ENCODE measurements at regions not wholly inside any gene's neighbourhood (a gene's known extent, or its start where the extent isn't known, plus 50 kb on each side); places are given as distances from the start of the nearest gene placed in this dataset.
"Not testable (repeated sequence)": the region's sequence is repeated elsewhere in the genome, so short reads cannot be mapped to it uniquely, and the experiment has no call there.

GRCh38 chr1:200294241-200294640 lies 115.6 kb downstream of the ZNF281 start:
- H3K27me3 Mint-ChIP-seq: peaks cover 0 to 26% (median 0%) of the 10 kb centered on the region in 5 donors
- Histone ChIP-seq H3K9me3 (ENCODE audit: control insufficient read depth in 2 of 3, low read length in 3 of 3) (no peaks in the 10 kb centered on the region), H3K36me3 (ENCODE audit: control insufficient read depth in 2 of 3, insufficient read depth in 3 of 3, low read length in 3 of 3) (no peaks in the 10 kb centered on the region), H3K4me1 (ENCODE audit: control insufficient read depth in 2 of 2, insufficient read depth in 2 of 2, low read length in 2 of 2) (no peaks in the 10 kb centered on the region), H3K27ac (ENCODE audit: low read depth, low read length) (no peak overlapping the region), H3K4me3 (ENCODE audit: low read length) (no peak overlapping the region), H3K27me3 (ENCODE audit: control insufficient read depth in 2 of 2, insufficient read depth in 2 of 2, low read length in 2 of 2) (no peaks in the 10 kb centered on the region)
- DNase-seq (no peak), ATAC-seq (no peak)
- intact Hi-C loops (cut with micrococcal nuclease): no loop called here
- ChIA-PET CTCF (interaction anchor here (1.1 kb wide), 1 partner anchor 10 kb away, joined by 3 read pairs; no protein-coding TSS in a partner anchor), POLR2A (interaction anchor here (0.9 kb wide), 1 partner anchor 10 kb away, joined by 3 read pairs; no protein-coding TSS in a partner anchor)
- H3K4me1 Mint-ChIP-seq: peaks cover 0 to 10% (median 0%) of the 10 kb centered on the region in 7 donors
- H3K27ac Mint-ChIP-seq: no peak overlapping the region
- no peaks in the 10 kb centered on the region for H3K36me3 Mint-ChIP-seq
- H3K9me3 Mint-ChIP-seq: peaks cover 0 to 3% (median 0%) of the 10 kb centered on the region in 11 donors
- no peak overlapping the region for H3K4me3 Mint-ChIP-seq

GRCh38 chr1:200292699-200293098 lies 117.1 kb downstream of the ZNF281 start:
- Histone ChIP-seq H3K27ac (ENCODE audit: low read depth, low read length) (no peak overlapping the region), H3K36me3 (ENCODE audit: control insufficient read depth in 2 of 3, insufficient read depth in 3 of 3, low read length in 3 of 3) (no peaks in the 10 kb centered on the region), H3K4me1 (ENCODE audit: control insufficient read depth in 2 of 2, insufficient read depth in 2 of 2, low read length in 2 of 2) (no peaks in the 10 kb centered on the region), H3K27me3 (ENCODE audit: control insufficient read depth in 2 of 2, insufficient read depth in 2 of 2, low read length in 2 of 2) (no peaks in the 10 kb centered on the region), H3K4me3 (ENCODE audit: low read length) (no peak overlapping the region), H3K9me3 (ENCODE audit: control insufficient read depth in 2 of 3, low read length in 3 of 3) (no peaks in the 10 kb centered on the region)
- Mint-ChIP-seq H3K36me3 (no peaks in the 10 kb centered on the region), H3K27me3 (peaks cover 0 to 18% (median 0%) of the 10 kb centered on the region in 5 donors), H3K9me3 (no peaks in the 10 kb centered on the region), H3K4me1 (peaks cover 0 to 10% (median 0%) of the 10 kb centered on the region in 7 donors), H3K27ac (no peak overlapping the region), H3K4me3 (no peak overlapping the region)
- intact Hi-C loops (cut with micrococcal nuclease): no loop called here
- no peak for ATAC-seq
- ChIA-PET POLR2A (no interaction called here), CTCF (no interaction called here)
- DNase-seq: no peak

- intact Hi-C loops (cut with micrococcal nuclease): no loop called here
- Mint-ChIP-seq H3K4me1 (peaks cover 0 to 10% (median 0%) of the 10 kb centered on the region in 7 donors), H3K36me3 (no peaks in the 10 kb centered on the region), H3K27ac (no peak overlapping the region), H3K4me3 (no peak overlapping the region), H3K9me3 (no peaks in the 10 kb centered on the region), H3K27me3 (peaks cover 0 to 12% (median 0%) of the 10 kb centered on the region in 5 donors)
- no peak overlapping the region for H3K4me3 ChIP-seq (ENCODE audit: low read length)
- DNase-seq (no peak), ATAC-seq (no peak)
- H3K4me1 ChIP-seq (ENCODE audit: control insufficient read depth in 2 of 2, insufficient read depth in 2 of 2, low read length in 2 of 2): no peaks in the 10 kb centered on the region
- no peaks in the 10 kb centered on the region for H3K27me3 ChIP-seq (ENCODE audit: control insufficient read depth in 2 of 2, insufficient read depth in 2 of 2, low read length in 2 of 2)
- H3K9me3 ChIP-seq (ENCODE audit: control insufficient read depth in 2 of 3, low read length in 3 of 3): no peaks in the 10 kb centered on the region
- no peak overlapping the region for H3K27ac ChIP-seq (ENCODE audit: low read depth, low read length)
- CTCF ChIA-PET: no interaction called here
- no peaks in the 10 kb centered on the region for H3K36me3 ChIP-seq (ENCODE audit: control insufficient read depth in 2 of 3, insufficient read depth in 3 of 3, low read length in 3 of 3)
- POLR2A ChIA-PET: no interaction called here
These were observed 118.7 kb downstream of the ZNF281 start for GRCh38 chr1:200291106-200291505.

- ChIA-PET CTCF (interaction anchor here (0.6 to 0.8 kb wide), 3 partner anchors 13 to 60 kb away, joined by 3 read pairs; no protein-coding TSS in a partner anchor), POLR2A (no interaction called here)
- Histone ChIP-seq H3K27me3 (ENCODE audit: control insufficient read depth in 2 of 2, insufficient read depth in 2 of 2, low read length in 2 of 2) (no peaks in the 10 kb centered on the region), H3K4me3 (ENCODE audit: low read length) (no peak overlapping the region), H3K27ac (ENCODE audit: low read depth, low read length) (no peak overlapping the region), H3K36me3 (ENCODE audit: control insufficient read depth in 2 of 3, insufficient read depth in 3 of 3, low read length in 3 of 3) (no peaks in the 10 kb centered on the region), H3K4me1 (ENCODE audit: control insufficient read depth in 2 of 2, insufficient read depth in 2 of 2, low read length in 2 of 2) (no peaks in the 10 kb centered on the region), H3K9me3 (ENCODE audit: control insufficient read depth in 2 of 3, low read length in 3 of 3) (no peaks in the 10 kb centered on the region)
- Mint-ChIP-seq H3K27me3 (peaks cover 0 to 14% (median 0%) of the 10 kb centered on the region in 5 donors), H3K36me3 (no peaks in the 10 kb centered on the region), H3K4me1 (peaks cover 0 to 10% (median 0%) of the 10 kb centered on the region in 7 donors), H3K27ac (no peak overlapping the region), H3K4me3 (no peak overlapping the region), H3K9me3 (no peaks in the 10 kb centered on the region)
- intact Hi-C loops (cut with micrococcal nuclease): no loop called here
- DNase-seq: no peak
- ATAC-seq: no peak
These were observed 119.7 kb downstream of the ZNF281 start for GRCh38 chr1:200290010-200290685.

GRCh38 chr1:200288226-200288625 lies 121.6 kb downstream of the ZNF281 start:
- intact Hi-C loops (cut with micrococcal nuclease): no loop called here
- Mint-ChIP-seq H3K27ac (no peak overlapping the region), H3K9me3 (no peaks in the 10 kb centered on the region), H3K4me3 (no peak overlapping the region), H3K36me3 (no peaks in the 10 kb centered on the region), H3K4me1 (peaks cover 0 to 6% (median 0%) of the 10 kb centered on the region in 7 donors), H3K27me3 (peaks cover 0 to 12% (median 0%) of the 10 kb centered on the region in 5 donors)
- Histone ChIP-seq H3K4me1 (ENCODE audit: control insufficient read depth in 2 of 2, insufficient read depth in 2 of 2, low read length in 2 of 2) (no peaks in the 10 kb centered on the region), H3K4me3 (ENCODE audit: low read length) (no peak overlapping the region), H3K27me3 (ENCODE audit: control insufficient read depth in 2 of 2, insufficient read depth in 2 of 2, low read length in 2 of 2) (no peaks in the 10 kb centered on the region), H3K27ac (ENCODE audit: low read depth, low read length) (no peak overlapping the region), H3K36me3 (ENCODE audit: control insufficient read depth in 2 of 3, insufficient read depth in 3 of 3, low read length in 3 of 3) (no peaks in the 10 kb centered on the region), H3K9me3 (ENCODE audit: control insufficient read depth in 2 of 3, low read length in 3 of 3) (no peaks in the 10 kb centered on the region)
- CTCF ChIA-PET: no interaction called here
- POLR2A ChIA-PET: interaction anchor here (0.7 kb wide), 1 partner anchor 74 kb away, joined by 3 read pairs; no protein-coding TSS in a partner anchor
- ATAC-seq (no peak), DNase-seq (no peak)

- POLR2A ChIA-PET; H3K36me3 ChIP-seq (ENCODE audit: control insufficient read depth in 2 of 3, insufficient read depth in 3 of 3, low read length in 3 of 3); H3K4me3 Mint-ChIP-seq; intact Hi-C loops (cut with micrococcal nuclease); H3K9me3 ChIP-seq (ENCODE audit: control insufficient read depth in 2 of 3, low read length in 3 of 3); H3K4me3 ChIP-seq (ENCODE audit: low read length); CTCF ChIA-PET; H3K9me3 Mint-ChIP-seq; H3K4me1 Mint-ChIP-seq; ATAC-seq; DNase-seq; H3K4me1 ChIP-seq (ENCODE audit: control insufficient read depth in 2 of 2, insufficient read depth in 2 of 2, low read length in 2 of 2); H3K36me3 Mint-ChIP-seq; H3K27me3 ChIP-seq (ENCODE audit: control insufficient read depth in 2 of 2, insufficient read depth in 2 of 2, low read length in 2 of 2); H3K27ac ChIP-seq (ENCODE audit: low read depth, low read length); H3K27me3 Mint-ChIP-seq: not testable (repeated sequence)
- H3K27ac Mint-ChIP-seq: peak overlapping the region in 1 of 9 donors; percentile 43
These were observed 125.6 kb downstream of the ZNF281 start for GRCh38 chr1:200284236-200284635.

Measured in naive thymus-derived CD4-positive, alpha-beta T cell (primary cell).